Liver (tissue), 8 donors: ENCODE measurements at regions not wholly inside any gene's neighbourhood (a gene's known extent, or its start where the extent isn't known, plus 50 kb on each side); places are given as distances from the start of the nearest gene placed in this dataset.

Source experiments
- DNase-seq: peaks from one replicate; pipeline ENCODE4 v3.0.0-alpha.2; 2017; ENCODE audit warnings: low spot score
- H3K27ac ChIP-seq, 2 donors: one replicate each; pipeline ENCODE4 v1.7.0; 2013; ENCODE audit warnings: inconsistent platforms in 2 of 2, low read length in 2 of 2, control low read depth in 1 of 2, low read depth in 1 of 2, mild to moderate bottlenecking in 1 of 2
- H3K27me3 ChIP-seq, 4 donors: one replicate each; pipeline versions ENCODE4 v1.6.1 to v1.7.0; 2013; ENCODE audit warnings: low read length in 3 of 4, inconsistent platforms in 1 of 4, mild to moderate bottlenecking in 1 of 4, moderate library complexity in 1 of 4; ENCODE audit not compliant: control insufficient read depth in 4 of 4, insufficient read depth in 4 of 4
- H3K36me3 ChIP-seq, 4 donors: one replicate each; pipeline versions ENCODE4 v1.6.1 to v1.7.0; 2013; ENCODE audit warnings: low read length in 3 of 4, mild to moderate bottlenecking in 3 of 4, low read depth in 1 of 4, moderate library complexity in 1 of 4; ENCODE audit not compliant: control insufficient read depth in 4 of 4, insufficient read depth in 3 of 4
- H3K4me1 ChIP-seq, 4 donors: one replicate each; pipeline versions ENCODE4 v1.6.1 to v1.7.0; 2013; ENCODE audit warnings: low read length in 3 of 4, mild to moderate bottlenecking in 3 of 4, moderate library complexity in 1 of 4; ENCODE audit not compliant: control insufficient read depth in 4 of 4, insufficient read depth in 4 of 4
- H3K4me3 ChIP-seq, 3 donors: one replicate each; pipeline versions ENCODE4 v1.6.1 to v1.7.0; 2013; ENCODE audit warnings: low read length in 3 of 3, control low read depth in 1 of 3, low read depth in 1 of 3, mild to moderate bottlenecking in 1 of 3
- H3K9ac ChIP-seq, 2 donors: one replicate each; pipeline ENCODE4 v1.7.0; 2013; ENCODE audit warnings: low read length in 2 of 2, mild to moderate bottlenecking in 2 of 2, moderate library complexity in 2 of 2, control low read depth in 1 of 2, low read depth in 1 of 2
- H3K9me3 ChIP-seq, 4 donors: one replicate each; pipeline versions ENCODE4 v1.6.1 to v1.7.0; 2013; ENCODE audit warnings: low read length in 3 of 4; ENCODE audit not compliant: control insufficient read depth in 4 of 4
- ATF3 ChIP-seq: IDR thresholded peaks from 2 replicates; pipeline ENCODE4 v1.6.1; 2016; ENCODE audit warnings: antibody characterized with exemption
- CTCF ChIP-seq: fragments of 150-350 bp; IDR thresholded peaks from 2 replicates; pipeline ENCODE4 v1.5.1; 2017; ENCODE audit warnings: improper control_type of control experiment, low read depth, low read length; ENCODE audit not compliant: missing input control
- EGR1 ChIP-seq, 2 donors: IDR thresholded peaks; 2 replicates each; pipeline ENCODE4 v1.6.1; 2016 to 2018; ENCODE audit warnings: antibody characterized with exemption in 2 of 2, low read depth in 2 of 2
- FOXA1 ChIP-seq: IDR thresholded peaks from 2 replicates; pipeline ENCODE4 v1.6.1; 2016; ENCODE audit warnings: antibody characterized with exemption
- FOXA2 ChIP-seq: IDR thresholded peaks from 2 replicates; pipeline ENCODE4 v1.6.1; 2016; ENCODE audit warnings: antibody characterized with exemption
- GABPA ChIP-seq, 2 donors: IDR thresholded peaks in 1 of 2; conservative IDR thresholded peaks in 1 of 2; 2 replicates each; pipeline ENCODE4 v1.6.1; 2016; ENCODE audit warnings: antibody characterized with exemption in 2 of 2, mild to moderate bottlenecking in 1 of 2, moderate library complexity in 1 of 2
- HNF4A ChIP-seq, 2 donors: conservative IDR thresholded peaks; 2 replicates each; pipeline ENCODE4 v1.6.1; 2016; ENCODE audit warnings: antibody characterized with exemption in 2 of 2, mild to moderate bottlenecking in 2 of 2
- HNF4G ChIP-seq: IDR thresholded peaks from 2 replicates; pipeline ENCODE4 v1.6.1; 2016; ENCODE audit warnings: antibody characterized with exemption
- JUND ChIP-seq, 2 donors: IDR thresholded peaks; 2 replicates each; pipeline ENCODE4 v1.6.1; 2016; ENCODE audit warnings: antibody characterized with exemption in 2 of 2
- MAX ChIP-seq: IDR thresholded peaks from 2 replicates; pipeline ENCODE4 v1.6.1; 2016; ENCODE audit warnings: antibody characterized with exemption
- NR2F2 ChIP-seq: IDR thresholded peaks from 2 replicates; pipeline ENCODE4 v1.6.1; 2016; ENCODE audit warnings: antibody characterized with exemption
- RAD21 ChIP-seq, 2 donors: IDR thresholded peaks; 2 replicates each; pipeline ENCODE4 v1.6.1; 2016; ENCODE audit warnings: antibody characterized with exemption in 2 of 2, mild to moderate bottlenecking in 2 of 2
- REST ChIP-seq: IDR thresholded peaks from 2 replicates; pipeline ENCODE4 v1.6.1; 2016; ENCODE audit warnings: antibody characterized with exemption, mild to moderate bottlenecking
- RXRA ChIP-seq, 2 donors: IDR thresholded peaks; 2 replicates each; pipeline ENCODE4 v1.6.1; 2017 to 2018; ENCODE audit warnings: antibody characterized with exemption in 2 of 2, mild to moderate bottlenecking in 1 of 2
- SP1 ChIP-seq: IDR thresholded peaks from 2 replicates; pipeline ENCODE4 v1.6.1; 2018; ENCODE audit warnings: antibody characterized with exemption, mild to moderate bottlenecking
- TAF1 ChIP-seq: conservative IDR thresholded peaks from 2 replicates; pipeline ENCODE4 v1.6.1; 2016; ENCODE audit warnings: antibody characterized with exemption, mild to moderate bottlenecking
- YY1 ChIP-seq: IDR thresholded peaks from 2 replicates; pipeline ENCODE4 v1.6.1; 2016; ENCODE audit warnings: antibody characterized with exemption, mild to moderate bottlenecking
- ZBTB33 ChIP-seq: IDR thresholded peaks from 2 replicates; pipeline ENCODE4 v1.6.1; 2016; ENCODE audit warnings: antibody characterized with exemption
- WGBS: extraction: QIAGEN DNeasy Blood & Tissue Kit; methylation state at CpG from one replicate; pipeline ENCODE4 v1.1.7; 2013; 5-methylcytosine and 5-hydroxymethylcytosine counted together
- donor health status: healthy.
- donor health status: healthy.
- donor health status: healthy.
- donor health status: healthy.
- donor health status: healthy.

- H3K27ac ChIP-seq: no peak overlapping the region
- no peaks in the 10 kb centered on the region for H3K9me3 ChIP-seq
- no peak for TF ChIP-seq EGR1 (IDR thresholded peaks at IDR 0.05; ENCODE audit: low read depth in 2 of 2)
- TF ChIP-seq FOXA1: no peak
- no peak for TF ChIP-seq RAD21 (IDR thresholded peaks at IDR 0.05)
- TF ChIP-seq NR2F2: no peak
- TF ChIP-seq REST: no peak
- TF ChIP-seq ZBTB33: no peak
- TF ChIP-seq TAF1: no peak
- TF ChIP-seq RXRA (IDR thresholded peaks at IDR 0.05): no peak
- TF ChIP-seq ATF3: no peak
- TF ChIP-seq HNF4A (conservative IDR thresholded peaks at IDR 0.05): no peak
- TF ChIP-seq HNF4G: no peak
- TF ChIP-seq FOXA2: no peak
- no peak for TF ChIP-seq YY1
- TF ChIP-seq GABPA (IDR thresholded peaks at IDR 0.05 in 1 of 2, conservative IDR thresholded peaks at IDR 0.05 in 1 of 2): no peak
- TF ChIP-seq SP1: no peak
- no peak for TF ChIP-seq JUND (IDR thresholded peaks at IDR 0.05)
- no peak for TF ChIP-seq CTCF
- TF ChIP-seq MAX: no peak
- H3K27me3 ChIP-seq: no peaks in the 10 kb centered on the region
- no peak for DNase-seq
- H3K36me3 ChIP-seq: no peaks in the 10 kb centered on the region
- 86% methylated on average over 1 of the region's 1 CpG for WGBS
- H3K4me1 ChIP-seq: no peaks in the 10 kb centered on the region
- H3K9ac ChIP-seq: no peak overlapping the region
- H3K4me3 ChIP-seq: no peak overlapping the region
These were observed 96.6 kb upstream of the OTUD4 start for GRCh38 chr4:145277011-145277410.

GRCh38 chr4:145276050-145276449, 95.7 kb upstream of the OTUD4 start:
- Histone ChIP-seq H3K36me3 (no peaks in the 10 kb centered on the region), H3K27me3 (no peaks in the 10 kb centered on the region), H3K9ac (no peak overlapping the region), H3K4me1 (peaks cover 0 to 3% (median under 1%) of the 10 kb centered on the region in 4 donors), H3K9me3 (no peaks in the 10 kb centered on the region), H3K27ac (no peak overlapping the region), H3K4me3 (no peak overlapping the region)
- TF ChIP-seq FOXA2: no peak
- TF ChIP-seq ATF3: no peak
- TF ChIP-seq GABPA (IDR thresholded peaks at IDR 0.05 in 1 of 2, conservative IDR thresholded peaks at IDR 0.05 in 1 of 2): no peak
- no peak for TF ChIP-seq EGR1 (IDR thresholded peaks at IDR 0.05; ENCODE audit: low read depth in 2 of 2)
- no peak for TF ChIP-seq SP1
- TF ChIP-seq YY1: no peak
- TF ChIP-seq TAF1: no peak
- TF ChIP-seq FOXA1: no peak
- no peak for TF ChIP-seq RXRA (IDR thresholded peaks at IDR 0.05)
- TF ChIP-seq RAD21 (IDR thresholded peaks at IDR 0.05): no peak
- WGBS: 96% methylated on average over 4 of the region's 4 CpGs
- no peak for DNase-seq
